Gastrocnemius medialis (tissue), 4 donors: ENCODE measurements at regions not wholly inside any gene's neighbourhood (a gene's known extent, or its start where the extent isn't known, plus 50 kb on each side); places are given as distances from the start of the nearest gene placed in this dataset.

Source experiments
- ATAC-seq, 2 donors: fragments of 150-250 bp; one replicate each; pipeline ENCODE4 v1.9.1; 2016
- DNase-seq, 2 donors: peaks; one replicate each; pipeline ENCODE4 v3.0.0-alpha.2; 2019
- H3K27ac ChIP-seq, 4 donors: fragments of 200-600 bp; sonication (generic); 1 replicate in 1 of 4; 2 replicates in 3 of 4; pipeline ENCODE4 v1.5.1; 2016 to 2018; ENCODE audit warnings: mild to moderate bottlenecking in 2 of 4, moderate library complexity in 1 of 4
- H3K27me3 ChIP-seq, 3 donors: fragments of 200-600 bp; sonication (generic) in 2 of 3; 1 replicate in 1 of 3; 2 replicates in 2 of 3; pipeline versions ENCODE4 v1.5.1 to v1.6.0; 2016 to 2019; ENCODE audit warnings: mild to moderate bottlenecking in 1 of 3, moderate library complexity in 1 of 3
- H3K36me3 ChIP-seq, 2 donors: fragments of 200-600 bp; sonication (generic) in 1 of 2; one replicate each; pipeline ENCODE4 v1.5.1; 2017 to 2018
- H3K4me1 ChIP-seq, 2 donors: fragments of 200-600 bp; sonication (generic) in 1 of 2; one replicate each; pipeline ENCODE4 v1.5.1; 2016 to 2017; ENCODE audit warnings: mild to moderate bottlenecking in 2 of 2
- H3K4me3 ChIP-seq, 4 donors: fragments of 200-600 bp; sonication (generic) in 3 of 4; 1 replicate in 1 of 4; 2 replicates in 3 of 4; pipeline ENCODE4 v1.5.1; 2016 to 2019; ENCODE audit warnings: mild to moderate bottlenecking in 2 of 4
- H3K9me3 ChIP-seq, 3 donors: fragments of 200-600 bp; sonication (generic) in 2 of 3; 1 replicate in 1 of 3; 2 replicates in 2 of 3; pipeline ENCODE4 v1.5.1; 2016 to 2019
- POLR2A ChIP-seq, 2 donors: fragments of 450-650 bp; IDR thresholded peaks; one replicate each; pipeline ENCODE4 v1.6.1; 2017; ENCODE audit warnings: antibody characterized with exemption in 2 of 2, mild to moderate bottlenecking in 2 of 2, moderate library complexity in 2 of 2
- in situ Hi-C, 4 donors: fragments of 200-750 bp; cut with MboI; loops; one replicate each; pipeline versions ENCODE4 v1.15.0 to v1.8.0; 2017; ENCODE audit warnings: low sequenced_read_pairs in 4 of 4
- intact Hi-C: fragments of 100-400 bp; cut with DNase I; formaldehyde crosslinking; loops from one replicate; pipeline ENCODE4 v1.15.1; 2023; ENCODE audit warnings: low total_unique reads
- TF ChIP-seq, protein P1 (sequence below), 5 experiments: fragments of 450-650 bp in 3 of 5; fragments of 200-600 bp in 2 of 5; sonication (generic) in 2 of 5; IDR thresholded peaks in 4 of 5; conservative IDR thresholded peaks in 1 of 5; 1 replicate in 4 of 5; 2 replicates in 1 of 5; pipeline ENCODE4 v1.5.1; 2016 to 2019; ENCODE audit warnings: antibody characterized with exemption in 5 of 5, mild to moderate bottlenecking in 3 of 5, moderate library complexity in 3 of 5

DNA sequence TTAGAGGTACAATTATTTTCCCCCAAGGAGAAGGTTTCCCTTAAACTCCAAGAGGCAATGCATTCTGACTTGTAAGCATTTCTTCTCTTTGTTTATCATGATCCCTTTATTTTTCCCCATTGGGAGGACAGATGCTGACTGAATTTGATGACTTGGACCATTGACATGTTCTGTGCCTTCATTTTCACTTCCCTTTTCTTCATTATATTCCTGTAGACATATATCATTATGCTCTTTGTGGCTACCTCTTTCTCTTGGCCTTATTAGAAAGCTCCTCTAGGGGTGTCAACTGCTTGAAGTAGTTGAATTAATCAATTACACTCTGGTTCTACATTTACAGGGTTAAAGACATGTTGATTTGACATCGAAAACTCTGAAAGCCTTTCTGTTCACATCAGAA, 330.0 kb upstream of the DCC start:
- H3K4me1 ChIP-seq = no peaks in the 10 kb centered on the region
- ATAC-seq = no peak
- H3K36me3 ChIP-seq = no peaks in the 10 kb centered on the region
- no peak for DNase-seq
- TF ChIP-seq POLR2A (IDR thresholded peaks at IDR 0.05) = no peak
- TF ChIP-seq, protein P1, sequence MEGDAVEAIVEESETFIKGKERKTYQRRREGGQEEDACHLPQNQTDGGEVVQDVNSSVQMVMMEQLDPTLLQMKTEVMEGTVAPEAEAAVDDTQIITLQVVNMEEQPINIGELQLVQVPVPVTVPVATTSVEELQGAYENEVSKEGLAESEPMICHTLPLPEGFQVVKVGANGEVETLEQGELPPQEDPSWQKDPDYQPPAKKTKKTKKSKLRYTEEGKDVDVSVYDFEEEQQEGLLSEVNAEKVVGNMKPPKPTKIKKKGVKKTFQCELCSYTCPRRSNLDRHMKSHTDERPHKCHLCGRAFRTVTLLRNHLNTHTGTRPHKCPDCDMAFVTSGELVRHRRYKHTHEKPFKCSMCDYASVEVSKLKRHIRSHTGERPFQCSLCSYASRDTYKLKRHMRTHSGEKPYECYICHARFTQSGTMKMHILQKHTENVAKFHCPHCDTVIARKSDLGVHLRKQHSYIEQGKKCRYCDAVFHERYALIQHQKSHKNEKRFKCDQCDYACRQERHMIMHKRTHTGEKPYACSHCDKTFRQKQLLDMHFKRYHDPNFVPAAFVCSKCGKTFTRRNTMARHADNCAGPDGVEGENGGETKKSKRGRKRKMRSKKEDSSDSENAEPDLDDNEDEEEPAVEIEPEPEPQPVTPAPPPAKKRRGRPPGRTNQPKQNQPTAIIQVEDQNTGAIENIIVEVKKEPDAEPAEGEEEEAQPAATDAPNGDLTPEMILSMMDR (IDR thresholded peaks at IDR 0.05 in 4 of 5, conservative IDR thresholded peaks at IDR 0.05 in 1 of 5) = no peak
- intact Hi-C loops = no loop called here
- H3K9me3 ChIP-seq = no peaks in the 10 kb centered on the region
- no peak overlapping the region for H3K27ac ChIP-seq
- no peaks in the 10 kb centered on the region for H3K27me3 ChIP-seq
- in situ Hi-C loops = no loop called here
- no peak overlapping the region for H3K4me3 ChIP-seq

DNA sequence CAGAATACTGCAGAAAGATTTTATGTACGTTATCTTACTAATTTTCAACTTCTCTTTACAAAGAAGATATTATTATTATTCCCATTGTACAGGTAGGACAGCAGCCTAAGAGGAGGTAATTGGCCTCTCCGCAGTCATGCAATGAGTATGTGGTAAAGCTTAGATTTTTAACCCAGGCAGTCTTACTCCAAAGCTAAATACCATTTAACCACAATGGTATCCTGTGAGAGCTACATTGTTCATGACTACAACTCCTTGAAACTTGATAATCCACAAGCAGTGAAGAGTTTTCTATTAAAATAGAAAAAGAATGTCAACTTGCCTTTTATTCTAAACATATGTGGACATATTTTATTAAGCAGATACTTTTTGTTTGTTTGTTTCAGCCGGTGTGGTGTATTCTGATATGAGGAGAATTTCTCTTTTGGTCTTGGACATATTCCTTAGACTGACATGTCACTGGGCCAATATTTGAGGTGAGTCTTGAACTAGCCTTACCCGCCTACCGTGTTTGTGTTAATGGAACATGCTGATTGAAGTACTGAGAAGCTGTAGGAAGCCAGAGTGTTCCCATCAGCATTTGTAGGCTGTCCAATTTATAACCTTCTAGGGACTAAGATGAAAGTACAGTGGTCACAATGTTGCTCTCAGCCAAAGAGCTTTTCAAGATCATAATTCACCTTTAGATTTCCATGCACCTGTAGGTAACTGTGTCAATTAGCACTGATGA, 293.9 kb upstream of the DCC start:
- no peaks in the 10 kb centered on the region for H3K36me3 ChIP-seq
- no peaks in the 10 kb centered on the region for H3K27me3 ChIP-seq
- in situ Hi-C loops = no loop called here
- no peak overlapping the region for H3K27ac ChIP-seq
- H3K9me3 ChIP-seq = no peaks in the 10 kb centered on the region
- DNase-seq (no peak), ATAC-seq (no peak)
- no peak overlapping the region for H3K4me3 ChIP-seq
- H3K4me1 ChIP-seq = no peaks in the 10 kb centered on the region
- intact Hi-C loops = no loop called here
- TF ChIP-seq, protein P1 (IDR thresholded peaks at IDR 0.05 in 4 of 5, conservative IDR thresholded peaks at IDR 0.05 in 1 of 5) = no peak

DNA sequence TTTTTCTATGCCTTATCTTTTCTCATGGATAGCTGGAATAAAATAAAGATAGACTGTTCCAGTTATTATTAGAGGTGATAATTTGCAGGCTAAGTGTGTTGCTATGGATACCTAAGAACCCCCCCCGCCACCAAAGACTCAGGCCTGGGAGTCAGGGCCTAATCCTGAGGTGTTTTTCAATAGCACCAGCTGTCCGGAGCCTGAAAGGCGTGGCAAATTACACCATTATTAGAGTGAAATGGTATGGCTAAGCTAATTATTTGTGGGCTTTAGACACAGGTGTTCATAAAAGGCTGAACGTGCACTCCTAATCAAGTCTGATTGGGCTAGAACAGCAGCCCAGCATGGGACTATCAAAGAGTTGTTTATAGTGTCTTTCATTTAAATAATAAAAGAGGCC, 293.2 kb upstream of the DCC start:
- Histone ChIP-seq H3K9me3 (no peaks in the 10 kb centered on the region), H3K27ac (no peak overlapping the region), H3K36me3 (no peaks in the 10 kb centered on the region), H3K27me3 (no peaks in the 10 kb centered on the region), H3K4me1 (no peaks in the 10 kb centered on the region), H3K4me3 (no peak overlapping the region)
- in situ Hi-C loops (no loop called here), intact Hi-C loops (no loop called here)
- DNase-seq = no peak
- TF ChIP-seq POLR2A (IDR thresholded peaks at IDR 0.05) = no peak
- TF ChIP-seq, protein P1 (IDR thresholded peaks at IDR 0.05 in 4 of 5, conservative IDR thresholded peaks at IDR 0.05 in 1 of 5) = no peak
- ATAC-seq = no peak

DNA sequence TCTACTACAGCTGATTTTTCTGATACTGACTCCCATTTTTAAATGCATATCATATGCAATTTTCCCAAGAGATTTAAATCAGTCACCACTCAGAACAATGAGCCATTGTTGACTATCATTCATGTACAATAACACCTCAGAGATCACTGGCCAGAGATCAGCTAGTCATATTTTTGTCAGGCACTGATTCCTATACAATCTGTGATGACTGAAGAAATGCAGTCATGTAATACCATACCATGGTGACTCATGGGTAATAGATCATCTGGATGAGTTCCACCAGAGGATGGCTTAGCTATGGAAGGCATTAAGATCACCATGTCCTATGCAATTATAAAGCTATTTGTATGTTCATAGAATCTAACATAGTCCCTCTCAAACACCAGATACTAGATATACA, 285.7 kb upstream of the DCC start:
- DNase-seq (no peak), ATAC-seq (no peak)
- no peaks in the 10 kb centered on the region for H3K36me3 ChIP-seq

More for the DNA sequence above, 285.7 kb upstream of the DCC start:
- in situ Hi-C loops (no loop called here), intact Hi-C loops (no loop called here)
- Histone ChIP-seq H3K27me3 (no peaks in the 10 kb centered on the region), H3K27ac (no peak overlapping the region), H3K4me1 (no peaks in the 10 kb centered on the region), H3K4me3 (no peak overlapping the region), H3K9me3 (no peaks in the 10 kb centered on the region)
- TF ChIP-seq, protein P1 (IDR thresholded peaks at IDR 0.05 in 4 of 5, conservative IDR thresholded peaks at IDR 0.05 in 1 of 5) = no peak
- TF ChIP-seq POLR2A (IDR thresholded peaks at IDR 0.05) = no peak
